ENCODE measurements at regions not wholly inside any gene's neighbourhood (a gene's known extent, or its start where the extent isn't known, plus 50 kb on each side); places are given as distances from the start of the nearest gene placed in this dataset.

DNA sequence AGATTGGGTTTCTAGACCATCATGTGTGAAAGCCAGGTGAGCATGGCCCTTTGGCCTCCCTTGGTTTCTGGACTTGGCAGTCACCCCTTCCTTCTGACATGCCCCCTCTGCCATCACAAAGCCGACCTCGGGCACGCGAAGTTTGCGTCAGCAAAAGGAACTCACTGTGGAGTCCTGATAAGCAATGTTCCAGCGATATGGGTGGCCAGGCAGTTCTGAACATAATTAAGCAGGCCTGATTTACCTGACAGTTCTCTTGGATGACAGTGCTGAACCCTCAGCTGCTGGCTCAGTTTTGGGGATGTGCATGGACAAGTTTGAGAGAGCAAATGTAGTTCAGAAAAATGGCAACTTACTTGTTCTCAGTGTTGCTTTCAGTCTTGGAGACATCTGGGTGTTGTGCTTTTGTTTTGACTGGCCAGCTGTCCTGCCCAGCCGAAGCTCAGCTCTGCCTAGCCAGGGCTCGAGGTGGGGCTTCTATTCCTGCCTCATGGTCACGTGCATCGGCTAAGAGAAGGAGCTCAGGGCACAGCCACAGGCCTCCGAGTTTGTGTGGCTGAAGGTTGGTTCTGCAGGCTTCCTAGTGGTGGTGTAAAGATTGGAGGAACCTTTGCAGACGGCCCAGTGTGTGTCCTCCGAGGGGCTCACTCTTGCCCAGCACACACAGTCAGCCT lies 78.3 kb downstream of the CLDN34 start (continued):
- no peak for TF ChIP-seq RCOR1 (IDR thresholded peaks at IDR 0.05; ENCODE audit: low read length)
- TF ChIP-seq YY1 (IDR thresholded peaks at IDR 0.05; ENCODE audit: low read depth): no peak
- TF ChIP-seq POLR2AphosphoS5 (IDR thresholded peaks at IDR 0.05; ENCODE audit: low read depth, low read length): no peak

DNA sequence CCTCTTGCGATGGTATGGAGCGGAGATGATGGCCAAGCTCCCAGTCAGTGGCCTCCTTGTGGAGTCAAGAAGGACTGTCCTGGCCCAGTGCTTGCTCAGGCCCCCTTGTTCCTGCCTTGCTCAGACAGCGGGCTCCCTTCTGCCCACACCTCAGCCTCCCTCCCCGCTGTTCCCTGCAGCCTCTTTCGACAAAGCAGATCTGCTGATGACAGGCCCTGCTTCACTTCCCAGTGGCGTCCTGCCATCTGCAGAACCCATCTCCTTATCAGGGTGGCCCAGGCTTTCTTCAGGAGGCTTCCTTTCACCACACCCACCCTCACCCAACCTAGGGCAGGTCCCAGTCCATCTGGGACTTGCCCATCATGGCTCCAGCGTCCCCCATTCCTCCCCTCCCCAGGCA lies 80.0 kb downstream of the CLDN34 start:
- Histone ChIP-seq H3K36me3 (replicated peaks in 1 of 2; ENCODE audit: control insufficient read depth in 1 of 2, insufficient read depth in 2 of 2, low read length in 1 of 2) (no peaks in the 10 kb centered on the region), H3K9ac (no peak overlapping the region), H3K9me3 (no peaks in the 10 kb centered on the region), H3K4me1 (ENCODE audit: control insufficient read depth in 1 of 2, insufficient read depth in 2 of 2, low read depth in 1 of 2, low read length in 1 of 2) (no peaks in the 10 kb centered on the region), H3K27me3 (ENCODE audit: insufficient read depth) (no peaks in the 10 kb centered on the region; the same call in 1 of the 2 replicates), H3K27ac (ENCODE audit: low read depth in 2 of 2, low read length in 1 of 2) (no peak overlapping the region), H3K79me2 (ENCODE audit: insufficient read depth) (no peaks in the 10 kb centered on the region), H3K9me2 (no peaks in the 10 kb centered on the region), H3K4me3 (ENCODE audit: low read depth in 2 of 2, low read length in 1 of 2) (no peak overlapping the region), H4K20me1 (ENCODE audit: insufficient read depth) (no peaks in the 10 kb centered on the region), H3K4me2 (no peak overlapping the region), H2AFZ (ENCODE audit: low read depth) (no peak overlapping the region), H3F3A (replicated peaks; ENCODE audit: insufficient read depth) (no peaks in the 10 kb centered on the region)
- no peak for DNase-seq
- ChIA-PET POLR2A (no interaction called here), CTCF (no interaction called here)
- WGBS (ENCODE audit: low lambda C conversion rate): 56% methylated on average over 4 of the region's 7 CpGs
- TF ChIP-seq FOSL2 (IDR thresholded peaks at IDR 0.05; ENCODE audit: borderline replicate concordance, low read depth): no peak
- TF ChIP-seq MXI1 (IDR thresholded peaks at IDR 0.05; ENCODE audit: low read depth, low read length): no peak
- no peak for TF ChIP-seq MEF2A (IDR thresholded peaks at IDR 0.05; ENCODE audit: borderline replicate concordance, low read depth)
- TF ChIP-seq EZH2phosphoT487 (IDR thresholded peaks at IDR 0.05; ENCODE audit: borderline replicate concordance, low read depth): no peak
- no peak for TF ChIP-seq SIN3A (IDR thresholded peaks at IDR 0.05; ENCODE audit: borderline replicate concordance, low read depth, low read length)
- no peak for TF ChIP-seq GATA2 (CRISPR knock-in tag; IDR thresholded peaks at IDR 0.05)
- no peak for TF ChIP-seq TEAD4 (IDR thresholded peaks at IDR 0.05; ENCODE audit: borderline replicate concordance, insufficient read depth)
- no peak for TF ChIP-seq MAX (IDR thresholded peaks at IDR 0.05; ENCODE audit: low read depth)

DNA sequence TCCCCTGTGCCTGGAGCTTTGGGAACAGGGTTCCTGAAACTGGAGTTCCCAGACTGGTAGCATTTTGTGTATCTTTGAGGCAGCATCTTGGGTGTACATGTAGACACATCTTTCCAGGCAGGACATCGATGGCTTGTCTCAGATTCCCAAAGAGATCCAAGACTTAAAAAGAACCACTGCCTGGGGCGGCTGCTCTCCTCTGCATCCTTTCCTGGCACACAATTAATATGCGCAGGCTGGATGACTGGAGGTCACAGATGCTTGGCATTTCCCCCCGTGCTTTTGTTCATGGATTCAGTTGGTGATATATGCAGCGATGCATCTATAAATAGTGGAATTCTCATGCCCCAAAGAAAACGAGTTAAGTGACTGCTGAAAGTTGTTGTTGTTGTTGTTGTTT lies 80.5 kb downstream of the CLDN34 start:
- H3K4me2 ChIP-seq: no peak overlapping the region
- CTCF ChIA-PET: no interaction called here
- no peaks in the 10 kb centered on the region for H3K9me2 ChIP-seq
- H3K9ac ChIP-seq: no peak overlapping the region
- no peak overlapping the region for H2AFZ ChIP-seq (ENCODE audit: low read depth)
- no peaks in the 10 kb centered on the region for H3F3A ChIP-seq (replicated peaks; ENCODE audit: insufficient read depth)
- H3K27me3 ChIP-seq (ENCODE audit: insufficient read depth): no peaks in the 10 kb centered on the region; the same call in 1 of the 2 replicates
- H3K36me3 ChIP-seq (replicated peaks in 1 of 2; ENCODE audit: control insufficient read depth in 1 of 2, insufficient read depth in 2 of 2, low read length in 1 of 2): no peaks in the 10 kb centered on the region
- H3K9me3 ChIP-seq: no peaks in the 10 kb centered on the region
- no peaks in the 10 kb centered on the region for H4K20me1 ChIP-seq (ENCODE audit: insufficient read depth)
- TF ChIP-seq NRF1 (IDR thresholded peaks at IDR 0.05; ENCODE audit: low read depth, low read length): no peak
- no peak for TF ChIP-seq POLR2AphosphoS5 (IDR thresholded peaks at IDR 0.05; ENCODE audit: low read depth, low read length)
- no peak for TF ChIP-seq FOXJ3 (CRISPR knock-in tag; IDR thresholded peaks at IDR 0.05)
- TF ChIP-seq SIN3A (IDR thresholded peaks at IDR 0.05; ENCODE audit: borderline replicate concordance, low read depth, low read length): no peak
- TF ChIP-seq RFX5 (IDR thresholded peaks at IDR 0.05; ENCODE audit: low read length): no peak
- TF ChIP-seq MEF2A (IDR thresholded peaks at IDR 0.05; ENCODE audit: borderline replicate concordance, low read depth): no peak
- TF ChIP-seq MAX (IDR thresholded peaks at IDR 0.05; ENCODE audit: low read depth): no peak
- TF ChIP-seq CHD2 (IDR thresholded peaks at IDR 0.05; ENCODE audit: low read length, partially characterized antibody): no peak
- TF ChIP-seq, protein P1, sequence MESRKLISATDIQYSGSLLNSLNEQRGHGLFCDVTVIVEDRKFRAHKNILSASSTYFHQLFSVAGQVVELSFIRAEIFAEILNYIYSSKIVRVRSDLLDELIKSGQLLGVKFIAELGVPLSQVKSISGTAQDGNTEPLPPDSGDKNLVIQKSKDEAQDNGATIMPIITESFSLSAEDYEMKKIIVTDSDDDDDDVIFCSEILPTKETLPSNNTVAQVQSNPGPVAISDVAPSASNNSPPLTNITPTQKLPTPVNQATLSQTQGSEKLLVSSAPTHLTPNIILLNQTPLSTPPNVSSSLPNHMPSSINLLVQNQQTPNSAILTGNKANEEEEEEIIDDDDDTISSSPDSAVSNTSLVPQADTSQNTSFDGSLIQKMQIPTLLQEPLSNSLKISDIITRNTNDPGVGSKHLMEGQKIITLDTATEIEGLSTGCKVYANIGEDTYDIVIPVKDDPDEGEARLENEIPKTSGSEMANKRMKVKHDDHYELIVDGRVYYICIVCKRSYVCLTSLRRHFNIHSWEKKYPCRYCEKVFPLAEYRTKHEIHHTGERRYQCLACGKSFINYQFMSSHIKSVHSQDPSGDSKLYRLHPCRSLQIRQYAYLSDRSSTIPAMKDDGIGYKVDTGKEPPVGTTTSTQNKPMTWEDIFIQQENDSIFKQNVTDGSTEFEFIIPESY (IDR thresholded peaks at IDR 0.05; ENCODE audit: borderline replicate concordance, low read depth): no peak
- TF ChIP-seq TAF1 (IDR thresholded peaks at IDR 0.05; ENCODE audit: borderline replicate concordance, low read depth, low read length): no peak
- no peak for TF ChIP-seq TCF12 (IDR thresholded peaks at IDR 0.05)
- TF ChIP-seq, protein P2, sequence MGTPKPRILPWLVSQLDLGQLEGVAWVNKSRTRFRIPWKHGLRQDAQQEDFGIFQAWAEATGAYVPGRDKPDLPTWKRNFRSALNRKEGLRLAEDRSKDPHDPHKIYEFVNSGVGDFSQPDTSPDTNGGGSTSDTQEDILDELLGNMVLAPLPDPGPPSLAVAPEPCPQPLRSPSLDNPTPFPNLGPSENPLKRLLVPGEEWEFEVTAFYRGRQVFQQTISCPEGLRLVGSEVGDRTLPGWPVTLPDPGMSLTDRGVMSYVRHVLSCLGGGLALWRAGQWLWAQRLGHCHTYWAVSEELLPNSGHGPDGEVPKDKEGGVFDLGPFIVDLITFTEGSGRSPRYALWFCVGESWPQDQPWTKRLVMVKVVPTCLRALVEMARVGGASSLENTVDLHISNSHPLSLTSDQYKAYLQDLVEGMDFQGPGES (IDR thresholded peaks at IDR 0.05; ENCODE audit: low read depth, low read length): no peak
- WGBS (ENCODE audit: low lambda C conversion rate): 46% methylated on average over 6 of the region's 6 CpGs
- no peaks in the 10 kb centered on the region for H3K79me2 ChIP-seq (ENCODE audit: insufficient read depth)
- no peak for DNase-seq
- no peak overlapping the region for H3K27ac ChIP-seq (ENCODE audit: low read depth in 2 of 2, low read length in 1 of 2)
- no peaks in the 10 kb centered on the region for H3K4me1 ChIP-seq (ENCODE audit: control insufficient read depth in 1 of 2, insufficient read depth in 2 of 2, low read depth in 1 of 2, low read length in 1 of 2)
- POLR2A ChIA-PET: no interaction called here
- no peak overlapping the region for H3K4me3 ChIP-seq (ENCODE audit: low read depth in 2 of 2, low read length in 1 of 2)

All from SK-N-SH (cell line).